ENCODE measurements at regions not wholly inside any gene's neighbourhood (a gene's known extent, or its start where the extent isn't known, plus 50 kb on each side); places are given as distances from the start of the nearest gene placed in this dataset.

DNA sequence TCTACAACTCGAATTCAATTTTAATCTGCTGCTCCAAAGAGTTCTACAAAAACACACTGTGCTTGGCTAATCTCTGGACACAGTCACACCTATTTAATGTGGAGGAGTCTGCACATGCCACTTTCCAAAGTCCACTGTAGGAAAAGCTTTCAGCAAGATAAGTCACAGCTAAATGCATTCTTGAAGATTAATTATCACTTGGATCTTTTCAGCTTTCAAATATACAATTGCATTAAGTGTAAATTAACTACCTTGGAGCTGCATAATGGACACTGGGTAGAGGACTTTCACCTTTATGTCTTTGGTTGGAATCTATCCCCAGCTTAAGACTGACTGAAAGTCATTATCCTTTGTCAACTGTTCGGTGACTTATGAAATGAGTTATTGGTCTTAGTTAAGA lies 565.1 kb downstream of the PIK3C3 start:
- TF ChIP-seq, protein P1, sequence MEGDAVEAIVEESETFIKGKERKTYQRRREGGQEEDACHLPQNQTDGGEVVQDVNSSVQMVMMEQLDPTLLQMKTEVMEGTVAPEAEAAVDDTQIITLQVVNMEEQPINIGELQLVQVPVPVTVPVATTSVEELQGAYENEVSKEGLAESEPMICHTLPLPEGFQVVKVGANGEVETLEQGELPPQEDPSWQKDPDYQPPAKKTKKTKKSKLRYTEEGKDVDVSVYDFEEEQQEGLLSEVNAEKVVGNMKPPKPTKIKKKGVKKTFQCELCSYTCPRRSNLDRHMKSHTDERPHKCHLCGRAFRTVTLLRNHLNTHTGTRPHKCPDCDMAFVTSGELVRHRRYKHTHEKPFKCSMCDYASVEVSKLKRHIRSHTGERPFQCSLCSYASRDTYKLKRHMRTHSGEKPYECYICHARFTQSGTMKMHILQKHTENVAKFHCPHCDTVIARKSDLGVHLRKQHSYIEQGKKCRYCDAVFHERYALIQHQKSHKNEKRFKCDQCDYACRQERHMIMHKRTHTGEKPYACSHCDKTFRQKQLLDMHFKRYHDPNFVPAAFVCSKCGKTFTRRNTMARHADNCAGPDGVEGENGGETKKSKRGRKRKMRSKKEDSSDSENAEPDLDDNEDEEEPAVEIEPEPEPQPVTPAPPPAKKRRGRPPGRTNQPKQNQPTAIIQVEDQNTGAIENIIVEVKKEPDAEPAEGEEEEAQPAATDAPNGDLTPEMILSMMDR (IDR thresholded peaks at IDR 0.05), result no peak
- no peak for TF ChIP-seq POLR2A (IDR thresholded peaks at IDR 0.05)
